Ishikawa (cell line): ENCODE measurements at regions not wholly inside any gene's neighbourhood (a gene's known extent, or its start where the extent isn't known, plus 50 kb on each side); places are given as distances from the start of the nearest gene placed in this dataset.

Experiments
- EGR1 ChIP-seq: IDR thresholded peaks from 2 replicates; pipeline ENCODE4 v1.6.1; 2012
- EP300 ChIP-seq: IDR thresholded peaks from 2 replicates; pipeline ENCODE4 v1.6.1; 2012; ENCODE audit warnings: borderline replicate concordance
- FOXM1 ChIP-seq: IDR thresholded peaks from 2 replicates; pipeline ENCODE4 v1.6.1; 2012; ENCODE audit warnings: low read depth, borderline replicate concordance
- RAD21 ChIP-seq: IDR thresholded peaks from 2 replicates; pipeline ENCODE4 v1.6.1; 2012; ENCODE audit warnings: low read depth
- REST ChIP-seq: IDR thresholded peaks from 2 replicates; pipeline ENCODE4 v1.6.1; 2012; ENCODE audit warnings: low read depth, mild to moderate bottlenecking
- TAF1 ChIP-seq: IDR thresholded peaks from 2 replicates; pipeline ENCODE4 v1.6.1; 2012; ENCODE audit warnings: low read depth, mild to moderate bottlenecking
- TF ChIP-seq, protein P1 (sequence below): IDR thresholded peaks from 2 replicates; pipeline ENCODE4 v1.6.1; 2012

DNA sequence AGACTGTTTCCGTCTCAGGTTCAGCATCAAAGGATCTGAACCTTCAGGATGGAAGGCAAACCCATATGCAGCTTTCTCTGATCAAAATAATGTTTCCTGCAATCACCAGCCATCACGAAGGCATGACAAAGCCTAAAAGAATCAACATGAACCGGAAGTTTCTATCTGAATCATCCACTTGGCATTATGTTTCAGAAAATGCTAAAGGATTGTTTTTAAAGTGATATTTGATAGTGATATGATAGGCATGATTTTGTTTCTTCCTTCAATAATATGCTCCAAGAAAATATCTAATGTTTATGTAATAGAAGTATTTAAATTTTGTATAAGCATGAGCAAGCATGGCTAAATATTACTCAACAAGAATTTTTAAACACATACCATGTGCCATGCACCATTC, 219.6 kb downstream of the PLK2 start:
- no peak for TF ChIP-seq FOXM1
- TF ChIP-seq RAD21 = no peak
- TF ChIP-seq EGR1 = no peak
- no peak for TF ChIP-seq EP300
- TF ChIP-seq TAF1 = no peak
- no peak for TF ChIP-seq REST
- TF ChIP-seq, protein P1, sequence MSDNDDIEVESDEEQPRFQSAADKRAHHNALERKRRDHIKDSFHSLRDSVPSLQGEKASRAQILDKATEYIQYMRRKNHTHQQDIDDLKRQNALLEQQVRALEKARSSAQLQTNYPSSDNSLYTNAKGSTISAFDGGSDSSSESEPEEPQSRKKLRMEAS = no peak
